Fibroblast of gingiva (primary cell): ENCODE measurements at regions not wholly inside any gene's neighbourhood (a gene's known extent, or its start where the extent isn't known, plus 50 kb on each side); places are given as distances from the start of the nearest gene placed in this dataset.

ENCODE experiments used
- DNase-seq: peaks from one replicate; pipeline ENCODE4 v3.0.0-alpha.2; 2011; ENCODE audit warnings: low read depth

- DNase-seq, result no peak
Measured at GRCh38 chr6:44531442-44532015, 144.0 kb downstream of the CDC5L start.

GRCh38 chr6:44533421-44533820 lies 145.9 kb downstream of the CDC5L start:
- no peak for DNase-seq

- no peak for DNase-seq
Measured at GRCh38 chr6:44534291-44534690, 146.8 kb downstream of the CDC5L start.

GRCh38 chr6:44535446-44535845 lies 147.9 kb downstream of the CDC5L start:
- no peak for DNase-seq

- DNase-seq, result no peak
Measured at GRCh38 chr6:44535967-44536366, 148.5 kb downstream of the CDC5L start.

GRCh38 chr6:44537306-44538049 lies 150.0 kb downstream of the CDC5L start:
- no peak for DNase-seq

GRCh38 chr6:44538131-44538806 lies 150.8 kb downstream of the CDC5L start:
- DNase-seq, result no peak

- DNase-seq, result peak; percentile 70
Measured at GRCh38 chr6:44538807-44539201, 151.3 kb downstream of the CDC5L start.

- DNase-seq, result no peak
Measured at GRCh38 chr6:44539701-44540355, 152.3 kb downstream of the CDC5L start.

- no peak for DNase-seq
Measured at GRCh38 chr6:44540881-44541280, 153.4 kb downstream of the CDC5L start.

GRCh38 chr6:44542401-44543116 lies 155.1 kb downstream of the CDC5L start:
- DNase-seq, result peak; percentile 8

GRCh38 chr6:44543664-44544063 lies 156.2 kb downstream of the CDC5L start:
- DNase-seq, result no peak

GRCh38 chr6:44545224-44545623 lies 157.7 kb downstream of the CDC5L start:
- DNase-seq, result no peak

GRCh38 chr6:44548319-44548718 lies 160.8 kb downstream of the CDC5L start:
- no peak for DNase-seq

- DNase-seq, result no peak
Measured at GRCh38 chr6:44549516-44549915, 162.0 kb downstream of the CDC5L start.

GRCh38 chr6:44554194-44554593 lies 166.7 kb downstream of the CDC5L start:
- no peak for DNase-seq

- DNase-seq, result no peak
Measured at GRCh38 chr6:44554861-44555260, 167.4 kb downstream of the CDC5L start.

GRCh38 chr6:44556046-44556445 lies 168.5 kb downstream of the CDC5L start:
- DNase-seq, result no peak

GRCh38 chr6:44558024-44558831 lies 170.7 kb downstream of the CDC5L start:
- DNase-seq, result no peak

- DNase-seq, result peak; percentile 27
Measured at GRCh38 chr6:44558832-44559251, 171.3 kb downstream of the CDC5L start.
